CD4-positive, alpha-beta T cell treated with Interleukin-17A for 1 hour (primary cell): ENCODE measurements at regions not wholly inside any gene's neighbourhood (a gene's known extent, or its start where the extent isn't known, plus 50 kb on each side); places are given as distances from the start of the nearest gene placed in this dataset.
"Not testable (repeated sequence)": the region's sequence is repeated elsewhere in the genome, so short reads cannot be mapped to it uniquely, and the experiment has no call there.

Experiments
- DNase-seq: peaks from one replicate; pipeline ENCODE4 v3.0.0-alpha.2; 2020

GRCh38 chr10:107544706-107545520 lies 380.4 kb upstream of the SORCS1 start:
- DNase-seq: no peak

- no peak for DNase-seq
Observed at GRCh38 chr10:107542607-107543006, 378.1 kb upstream of the SORCS1 start.

DNA sequence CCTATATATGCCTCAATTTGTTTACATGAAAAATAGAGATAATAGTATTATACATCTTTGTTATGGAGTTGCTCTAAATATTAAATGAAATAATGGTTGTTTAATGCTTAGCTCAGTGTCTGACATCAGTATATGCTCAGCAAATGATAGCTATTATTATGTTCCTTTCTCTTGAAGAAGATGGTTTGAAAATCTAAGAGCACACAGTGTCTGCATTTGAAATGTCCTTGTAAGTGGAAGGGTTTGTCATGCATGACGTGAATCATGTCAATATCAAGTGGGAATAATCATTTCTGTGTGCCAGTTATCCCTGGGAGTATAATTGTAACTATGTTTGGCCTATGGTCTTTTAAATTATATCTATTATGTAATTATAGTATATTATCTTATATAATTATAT lies 377.5 kb upstream of the SORCS1 start:
- no peak for DNase-seq

- no peak for DNase-seq
Observed at GRCh38 chr10:107540981-107541380, 376.5 kb upstream of the SORCS1 start.

GRCh38 chr10:107529350-107529749 lies 364.8 kb upstream of the SORCS1 start:
- DNase-seq: no peak

GRCh38 chr10:107520348-107520747 lies 355.8 kb upstream of the SORCS1 start:
- no peak for DNase-seq

DNA sequence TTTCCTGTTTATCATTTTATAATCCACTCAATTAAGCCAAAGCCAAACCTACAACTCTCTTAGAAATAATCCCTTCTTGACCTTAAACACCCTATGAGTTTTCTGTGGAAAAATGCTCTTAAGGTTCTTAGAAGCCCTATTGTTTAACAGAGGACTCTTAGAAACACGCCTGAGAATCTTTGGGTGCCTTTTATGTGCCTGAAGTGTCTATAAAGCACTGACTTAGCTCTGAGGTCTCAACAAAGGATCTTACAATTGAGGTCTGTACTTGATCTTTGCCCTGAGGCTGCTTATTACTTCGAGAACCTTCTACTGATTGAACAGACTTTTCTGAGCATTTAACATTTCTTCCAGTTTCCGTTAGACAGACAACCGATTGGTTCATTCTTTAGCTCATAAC lies 353.3 kb upstream of the SORCS1 start:
- no peak for DNase-seq

GRCh38 chr10:107516349-107516748 lies 351.8 kb upstream of the SORCS1 start:
- no peak for DNase-seq

- not testable (repeated sequence) for DNase-seq
Observed at GRCh38 chr10:107504011-107504410, 339.5 kb upstream of the SORCS1 start.

DNA sequence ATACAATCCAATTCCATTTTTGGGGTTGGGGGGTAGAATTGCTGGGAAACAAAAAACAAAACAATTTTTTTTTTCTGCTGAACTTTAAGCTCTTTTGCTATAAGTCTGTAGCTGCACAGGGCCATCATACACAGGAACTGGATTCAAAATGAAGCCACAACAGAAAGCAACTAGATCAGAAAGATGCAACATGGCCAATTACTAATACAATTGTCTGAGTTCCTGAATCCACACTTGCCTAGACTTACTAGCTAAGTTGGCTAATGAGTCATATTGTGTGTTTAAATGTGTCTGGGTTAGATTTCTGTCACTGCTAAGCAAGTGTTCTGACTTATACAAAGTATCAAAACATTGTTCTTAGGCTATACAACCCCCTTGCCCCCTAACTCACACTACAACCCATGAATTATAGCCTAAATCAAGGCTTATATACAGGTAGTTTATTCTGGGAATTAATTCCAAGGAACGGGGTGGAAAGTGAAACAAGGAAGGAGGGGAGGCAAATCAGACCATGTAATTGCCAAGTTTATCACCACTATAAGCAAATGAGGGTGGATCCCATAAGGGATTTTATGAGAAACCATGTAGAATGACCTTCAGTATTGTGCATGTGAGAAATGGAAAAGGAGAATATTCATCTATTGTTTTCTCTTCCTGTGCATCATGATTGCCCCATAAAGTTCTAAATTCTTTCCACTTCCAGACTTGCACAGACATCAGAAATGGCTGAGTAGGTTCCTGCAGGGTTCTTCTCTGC lies 337.9 kb upstream of the SORCS1 start:
- no peak for DNase-seq

GRCh38 chr10:107498983-107499382 lies 334.5 kb upstream of the SORCS1 start:
- DNase-seq: no peak

- DNase-seq: no peak
Observed at GRCh38 chr10:107497024-107497423, 332.5 kb upstream of the SORCS1 start.

DNA sequence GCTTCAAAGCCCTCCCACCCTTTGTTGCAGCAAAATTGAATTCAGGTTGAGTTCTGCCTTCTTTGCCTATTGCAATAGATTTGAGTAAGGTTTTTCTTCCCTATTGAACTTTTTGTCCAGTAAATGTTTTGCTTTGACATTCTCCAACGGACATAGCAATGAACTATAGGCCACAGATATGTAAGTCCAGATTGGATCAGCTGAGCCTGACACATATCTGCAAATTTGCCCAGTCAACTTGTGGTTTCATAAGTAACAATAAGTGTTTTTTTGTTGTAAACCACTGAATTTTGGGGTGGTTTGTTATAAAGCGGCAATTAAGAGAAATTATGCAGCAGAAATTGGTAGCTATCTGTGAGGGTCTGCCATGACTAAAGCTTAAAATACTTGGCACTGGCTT lies 332.1 kb upstream of the SORCS1 start:
- no peak for DNase-seq

DNA sequence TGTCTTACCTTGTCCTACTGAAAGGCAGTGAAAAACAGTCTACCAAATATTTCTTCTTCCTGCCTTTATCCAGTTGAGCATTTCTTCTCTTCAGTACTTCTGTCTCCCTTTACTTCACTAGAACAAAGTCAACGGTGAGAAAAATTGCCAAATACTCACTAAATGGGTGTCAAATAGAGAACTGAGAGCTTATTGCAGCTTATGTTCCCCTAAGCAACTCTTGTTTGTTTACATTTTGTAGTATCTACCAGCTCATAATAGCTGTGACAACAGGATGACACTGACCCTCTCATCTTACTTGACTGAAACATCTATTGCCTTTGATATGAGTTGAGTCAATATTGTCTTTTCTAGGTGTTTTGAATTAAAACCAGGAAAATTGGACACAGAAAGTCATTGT lies 327.9 kb upstream of the SORCS1 start:
- no peak for DNase-seq

DNA sequence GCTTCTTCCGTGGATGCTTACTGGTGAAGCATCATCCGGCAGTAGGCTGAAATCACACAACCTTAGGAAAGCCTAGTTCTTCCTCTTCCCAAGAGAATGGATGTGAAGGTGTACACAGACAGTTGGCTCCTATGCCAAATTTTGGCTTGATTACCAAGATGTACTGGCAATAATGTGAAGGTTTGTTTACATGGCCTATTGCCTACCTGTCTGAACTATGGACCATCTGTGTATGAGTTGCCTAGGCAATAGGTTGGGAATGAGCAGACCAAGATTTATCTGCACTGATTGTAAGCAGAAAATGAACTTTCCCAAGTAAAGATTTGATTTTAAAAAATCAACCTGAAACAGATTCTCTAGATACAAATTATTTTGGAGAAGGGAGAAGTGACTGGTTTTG lies 325.9 kb upstream of the SORCS1 start:
- DNase-seq: no peak

DNA sequence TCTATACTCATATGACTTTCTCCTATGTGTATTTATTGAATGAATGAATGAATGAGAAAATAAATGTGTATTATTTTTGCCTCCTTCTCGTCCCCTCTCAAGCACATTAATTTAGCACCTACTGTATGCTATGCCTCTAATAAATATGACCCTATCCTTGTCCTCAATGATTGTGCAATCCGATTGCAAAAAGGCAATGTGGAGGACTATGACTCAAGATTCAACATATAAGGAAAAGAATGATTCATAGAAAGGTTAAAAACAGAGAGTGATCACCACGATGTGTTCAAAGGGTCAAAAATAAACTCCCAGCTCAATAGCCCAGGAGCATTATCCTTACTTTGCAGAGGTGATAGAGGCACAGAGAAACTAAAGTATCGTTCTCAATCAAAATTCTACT lies 322.8 kb upstream of the SORCS1 start:
- DNase-seq: no peak

- DNase-seq: no peak
Observed at GRCh38 chr10:107485019-107485418, 320.5 kb upstream of the SORCS1 start.

GRCh38 chr10:107481881-107482280 lies 317.4 kb upstream of the SORCS1 start:
- no peak for DNase-seq

- no peak for DNase-seq
Observed at GRCh38 chr10:107481224-107481623, 316.7 kb upstream of the SORCS1 start.

DNA sequence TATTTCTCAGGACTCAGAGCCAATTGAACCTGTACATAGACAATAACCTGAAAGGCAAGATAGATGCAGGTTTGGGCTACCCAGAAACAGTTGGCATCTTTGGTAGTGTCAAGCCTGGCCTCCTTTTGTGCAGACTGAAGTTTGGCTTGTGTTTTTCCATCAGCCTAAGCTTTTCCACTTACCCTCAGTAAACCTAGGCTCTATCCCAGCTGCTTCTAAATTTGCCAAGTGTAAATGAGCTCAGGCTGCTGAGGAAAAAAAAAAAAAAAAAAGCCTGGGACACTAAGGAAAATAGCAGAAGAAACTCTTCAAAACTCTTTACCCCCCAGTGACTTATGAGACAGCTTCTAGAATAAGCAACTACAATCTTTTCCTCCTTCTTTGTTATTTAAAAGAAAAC lies 316.3 kb upstream of the SORCS1 start:
- no peak for DNase-seq

- DNase-seq: no peak
Observed at GRCh38 chr10:107477266-107477665, 312.8 kb upstream of the SORCS1 start.

DNA sequence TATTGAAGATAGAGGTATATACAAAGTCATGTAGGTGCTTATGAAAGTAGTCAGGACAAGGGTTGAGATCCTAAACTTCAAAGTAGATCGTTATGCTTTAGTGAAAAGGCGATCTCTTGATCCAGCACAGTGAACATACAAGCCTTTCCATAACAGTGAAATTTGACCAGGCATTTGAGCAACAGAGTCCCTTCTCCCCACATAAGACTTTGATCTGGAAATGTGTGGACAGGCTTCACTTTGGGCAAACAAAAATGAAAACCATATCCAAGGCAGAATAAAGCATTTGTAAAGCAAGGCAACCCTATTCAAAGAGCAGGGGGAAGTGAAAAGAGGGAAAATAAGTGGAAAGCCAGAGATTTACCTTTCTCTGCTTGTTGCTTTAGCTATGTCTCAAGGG lies 311.9 kb upstream of the SORCS1 start:
- no peak for DNase-seq

- no peak for DNase-seq
Observed at GRCh38 chr10:107474650-107475049, 310.1 kb upstream of the SORCS1 start.

DNA sequence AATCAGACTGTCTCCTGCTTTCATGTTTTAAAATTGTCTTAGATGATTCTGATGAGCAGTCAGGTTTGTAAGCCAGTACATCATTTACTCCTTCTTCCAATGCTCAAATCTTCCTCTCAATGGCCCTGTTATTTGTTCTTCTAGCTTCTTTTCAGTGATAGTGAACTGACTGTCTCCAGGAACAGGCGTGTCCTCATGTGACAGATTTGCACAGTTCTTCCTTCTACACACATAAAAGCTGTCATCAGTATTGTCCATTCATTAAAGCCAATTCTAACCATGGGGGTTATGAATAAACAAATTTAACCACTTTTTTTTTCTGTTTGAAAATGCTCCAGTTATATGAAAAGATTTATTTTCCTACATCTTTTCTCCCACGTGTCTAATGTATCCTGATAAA lies 308.7 kb upstream of the SORCS1 start:
- no peak for DNase-seq

- no peak for DNase-seq
Observed at GRCh38 chr10:107471911-107472310, 307.4 kb upstream of the SORCS1 start.
